RKO (cell line): ENCODE measurements at regions not wholly inside any gene's neighbourhood (a gene's known extent, or its start where the extent isn't known, plus 50 kb on each side); places are given as distances from the start of the nearest gene placed in this dataset.

Experiments used
- DNase-seq: peaks from one replicate; pipeline ENCODE4 v3.0.0-alpha.2; 2016; ENCODE audit warnings: low spot score

DNA sequence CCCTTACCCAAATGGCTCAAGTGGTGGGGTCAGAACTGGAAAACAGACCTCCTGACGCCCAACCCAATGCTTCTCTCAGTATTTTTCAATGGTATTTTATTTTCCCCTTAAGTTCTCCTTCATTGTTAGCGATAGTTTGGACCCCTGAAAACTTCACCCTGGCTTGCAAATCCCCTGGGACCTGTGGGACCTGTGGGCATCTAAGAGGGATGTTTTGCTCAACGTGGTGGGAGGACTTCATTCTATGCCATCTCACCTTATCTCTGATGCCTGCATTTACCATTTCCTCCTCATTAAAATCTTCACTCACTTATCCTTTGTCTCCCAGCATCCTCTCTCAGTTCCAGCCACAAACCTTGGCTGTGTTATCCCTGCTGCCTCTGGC is 59.4 kb upstream of the GZMB start:
- DNase-seq: no peak

DNA sequence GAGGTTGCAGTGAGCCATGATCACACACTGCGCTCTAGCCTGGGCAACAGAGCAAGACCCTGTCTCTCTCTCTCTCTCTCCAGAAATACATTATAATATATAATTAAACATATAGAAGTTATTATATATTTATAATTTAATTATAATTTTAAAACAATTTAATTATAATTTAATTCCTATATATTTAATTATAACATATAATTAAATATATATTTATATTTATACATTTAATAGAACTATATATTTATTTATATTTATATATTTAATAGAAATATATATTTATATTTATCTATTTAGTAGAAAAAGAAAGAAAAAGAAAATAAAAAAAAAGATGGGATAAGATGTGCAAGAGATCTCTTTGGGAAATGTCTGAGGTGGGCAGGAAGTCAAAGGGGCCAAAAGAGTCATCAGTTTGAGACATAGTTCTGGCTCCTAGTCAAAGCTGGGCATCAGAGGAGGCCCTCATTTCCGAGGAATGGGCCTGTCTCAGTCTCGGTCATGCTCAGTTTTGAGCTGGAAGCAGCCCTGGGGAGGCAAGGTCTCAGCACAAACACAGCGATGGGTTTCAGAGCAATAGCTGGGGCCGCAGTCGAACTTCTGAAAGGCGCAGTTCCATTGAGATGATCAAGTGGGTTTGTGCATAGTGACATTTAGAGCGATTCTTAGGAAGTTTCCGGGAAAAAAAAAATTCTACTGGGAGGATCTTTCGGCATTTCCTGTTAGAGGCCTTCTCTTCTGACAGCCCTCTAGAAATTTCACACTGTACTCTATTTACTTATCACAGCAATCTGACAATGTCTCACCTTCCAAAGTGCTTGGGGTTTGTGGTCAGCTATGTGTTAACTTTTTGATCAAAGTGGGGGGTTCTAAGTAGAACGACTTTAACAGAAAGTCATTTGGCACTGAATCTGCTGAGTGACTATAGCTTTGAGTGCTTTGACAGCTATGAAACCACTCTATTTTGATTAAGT is 58.7 kb upstream of the GZMB start:
- DNase-seq: no peak

DNA sequence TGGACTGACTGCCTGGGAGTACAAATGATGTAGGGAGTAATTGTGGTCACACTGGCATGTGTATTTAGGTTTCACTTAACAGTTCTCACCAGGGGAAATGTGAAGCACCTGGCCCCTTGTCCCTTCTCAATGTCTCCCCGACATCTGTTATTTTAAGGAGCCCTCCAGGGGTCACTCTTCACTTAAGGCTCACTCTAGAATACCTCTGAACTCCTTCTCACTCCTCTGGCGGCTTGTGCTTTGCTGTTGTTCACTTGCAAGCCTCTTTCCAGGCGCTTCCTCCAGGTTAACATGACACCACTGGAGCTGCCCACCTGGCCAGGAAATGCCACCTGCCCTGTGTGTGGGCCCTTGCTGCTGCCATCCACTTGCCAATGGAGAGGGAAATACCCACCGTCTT is 56.5 kb upstream of the GZMB start:
- no peak for DNase-seq

DNA sequence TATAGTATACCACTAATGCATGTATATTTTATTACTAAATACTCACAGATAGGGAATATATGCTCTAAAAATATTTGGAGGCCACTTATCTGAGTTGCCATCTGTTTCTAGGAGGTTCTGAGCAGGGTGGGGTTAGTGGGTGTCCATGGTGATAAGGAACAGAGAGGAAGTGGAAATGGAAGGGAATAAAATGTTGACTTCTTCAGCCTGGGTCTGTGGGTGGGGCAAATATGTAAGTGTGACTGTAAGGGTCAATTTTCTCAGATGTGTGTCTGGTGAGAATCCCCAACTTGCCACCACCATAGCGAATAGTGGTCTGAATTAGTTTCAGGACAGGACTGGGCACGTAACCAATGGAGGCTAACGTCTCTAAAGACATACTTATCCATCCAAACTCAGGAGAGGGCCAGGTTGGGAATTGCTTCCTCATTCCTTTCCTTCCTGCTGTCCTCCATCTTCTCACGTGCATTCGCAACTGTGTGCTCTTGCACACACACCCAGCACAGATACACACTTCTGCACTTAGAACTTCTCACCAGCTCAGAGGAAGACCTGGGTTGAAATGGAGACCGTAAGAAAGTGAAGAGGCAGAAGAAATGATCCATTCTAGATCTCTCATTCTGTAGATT is 54.2 kb upstream of the GZMB start:
- DNase-seq: no peak
